Iris pigment epithelial cell (primary cell): ENCODE measurements at regions not wholly inside any gene's neighbourhood (a gene's known extent, or its start where the extent isn't known, plus 50 kb on each side); places are given as distances from the start of the nearest gene placed in this dataset.
"Not testable (repeated sequence)": the region's sequence is repeated elsewhere in the genome, so short reads cannot be mapped to it uniquely, and the experiment has no call there.

Experiments
- DNase-seq: peaks from one replicate; pipeline ENCODE4 v3.0.0-alpha.2; 2011; ENCODE audit warnings: low read depth

DNA sequence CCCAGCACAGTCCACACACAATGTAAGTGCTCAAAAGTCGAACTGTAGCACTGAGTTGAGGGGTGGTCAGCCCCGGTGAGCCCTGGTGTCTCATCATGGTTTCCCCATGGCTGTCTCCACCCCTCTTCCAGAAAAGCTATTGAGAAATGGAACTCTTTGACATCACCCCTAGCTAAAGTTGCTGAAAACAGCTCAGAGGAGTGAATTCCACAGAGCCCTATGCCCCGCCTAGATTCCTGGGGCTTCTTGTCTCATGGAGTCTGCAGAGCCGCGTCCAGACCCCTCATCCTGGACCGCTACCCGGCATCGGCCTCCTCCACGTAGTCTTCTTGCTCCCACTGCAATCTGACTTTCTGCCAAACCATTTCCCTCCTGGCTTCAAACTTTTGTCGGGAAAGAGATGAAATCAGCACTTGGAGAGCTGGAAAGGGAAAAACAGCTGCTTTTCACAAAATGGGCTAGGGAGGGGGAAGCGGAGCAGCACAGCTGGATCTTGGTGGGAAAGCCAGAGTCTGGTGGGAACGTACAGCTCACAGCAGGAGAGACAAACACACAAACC is 132.2 kb downstream of the SNX5 start:
- peak; percentile 88 for DNase-seq

- no peak for DNase-seq
These were observed 132.7 kb downstream of the SNX5 start for GRCh38 chr20:17835934-17836300.

GRCh38 chr20:17835240-17835933 is 133.2 kb downstream of the SNX5 start:
- peak; percentile 63 for DNase-seq

GRCh38 chr20:17834804-17835203 is 133.8 kb downstream of the SNX5 start:
- no peak for DNase-seq

DNA sequence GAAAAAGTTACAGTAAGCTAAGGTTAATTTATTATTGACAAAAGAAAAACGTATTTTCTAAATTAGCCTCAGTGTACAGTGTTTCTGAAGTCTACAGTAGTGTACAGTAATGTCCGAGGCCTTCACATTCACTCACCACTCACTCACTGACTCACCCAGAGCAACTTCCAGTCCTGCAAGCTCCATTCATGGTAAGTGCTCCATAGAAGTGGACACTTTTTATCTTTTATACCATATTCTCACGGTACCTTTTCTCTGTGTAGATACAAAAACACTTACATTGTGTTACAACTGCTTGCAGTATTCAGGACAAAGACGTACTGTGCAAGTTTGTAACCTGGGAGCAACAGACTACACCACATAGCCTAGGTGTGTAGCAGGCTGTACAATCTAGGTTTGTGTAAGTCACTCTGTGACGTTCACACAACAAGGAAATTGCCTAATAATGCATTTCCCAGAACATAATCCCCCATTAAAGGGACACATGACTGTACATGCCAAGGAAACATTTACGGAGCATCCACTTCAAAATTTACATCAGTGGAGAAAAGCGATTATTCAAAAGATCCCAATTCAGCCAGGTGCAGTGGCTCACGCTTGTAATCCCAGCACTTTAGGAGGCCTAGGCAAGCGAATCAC is 133.4 kb downstream of the BANF2 start:
- peak; percentile 61 for DNase-seq

DNA sequence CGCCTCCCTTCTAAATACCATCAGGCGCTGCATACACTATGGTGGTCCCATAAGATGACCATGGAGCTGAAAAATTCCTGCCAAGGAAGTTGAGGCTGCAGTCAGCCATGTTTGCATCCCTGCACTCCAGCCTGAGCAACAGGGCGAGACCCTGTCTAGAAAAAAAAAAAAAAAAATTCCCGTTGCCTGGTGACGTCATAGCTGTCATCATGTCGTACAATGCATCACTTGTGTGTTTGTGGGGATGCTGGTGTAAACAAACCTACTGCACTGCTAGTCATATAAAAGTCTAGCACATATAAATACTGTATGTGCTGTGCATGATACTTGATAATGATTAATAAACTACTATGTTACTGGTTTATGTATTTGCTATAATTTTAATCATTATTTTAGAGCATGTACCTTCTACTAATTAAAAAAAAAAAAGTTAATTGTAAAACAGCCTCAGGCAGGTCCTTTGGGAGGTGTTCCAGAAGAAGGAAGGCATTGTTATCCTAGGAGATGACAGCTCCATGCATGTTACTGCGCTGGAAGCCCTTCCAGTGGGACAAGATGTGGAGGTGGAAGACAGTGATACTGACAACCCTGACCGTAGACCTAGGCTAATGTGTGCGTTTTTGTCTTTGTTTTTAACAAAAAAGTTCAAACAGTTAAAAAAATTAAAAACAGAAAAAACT is 132.6 kb downstream of the BANF2 start:
- no peak for DNase-seq

DNA sequence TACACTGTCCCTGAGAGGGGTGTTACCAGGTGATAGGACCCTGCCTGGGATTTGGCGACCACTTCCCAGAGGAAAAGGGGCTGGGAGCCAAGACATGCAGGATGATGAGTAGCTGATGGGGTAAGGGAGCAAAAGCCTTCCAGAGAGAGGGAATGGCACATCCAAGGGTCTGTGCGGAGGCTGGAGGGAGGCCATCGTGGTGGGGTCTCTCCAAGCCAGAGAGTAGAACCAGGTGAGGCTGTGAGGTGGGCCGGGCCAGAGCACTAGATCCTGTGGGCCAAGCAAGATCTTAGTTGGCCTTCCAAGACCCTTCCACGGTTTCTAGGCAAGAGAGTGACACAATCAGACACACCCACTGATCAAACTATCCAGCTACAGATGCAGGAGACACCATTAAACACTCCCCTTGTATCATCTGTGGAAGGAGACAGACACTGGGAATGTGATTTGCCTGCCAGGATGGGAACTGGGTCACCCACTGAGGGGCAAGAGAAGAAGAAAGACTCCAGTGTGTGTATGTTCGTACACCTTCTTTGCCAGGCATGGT is 128.9 kb downstream of the BANF2 start:
- DNase-seq, result no peak

DNA sequence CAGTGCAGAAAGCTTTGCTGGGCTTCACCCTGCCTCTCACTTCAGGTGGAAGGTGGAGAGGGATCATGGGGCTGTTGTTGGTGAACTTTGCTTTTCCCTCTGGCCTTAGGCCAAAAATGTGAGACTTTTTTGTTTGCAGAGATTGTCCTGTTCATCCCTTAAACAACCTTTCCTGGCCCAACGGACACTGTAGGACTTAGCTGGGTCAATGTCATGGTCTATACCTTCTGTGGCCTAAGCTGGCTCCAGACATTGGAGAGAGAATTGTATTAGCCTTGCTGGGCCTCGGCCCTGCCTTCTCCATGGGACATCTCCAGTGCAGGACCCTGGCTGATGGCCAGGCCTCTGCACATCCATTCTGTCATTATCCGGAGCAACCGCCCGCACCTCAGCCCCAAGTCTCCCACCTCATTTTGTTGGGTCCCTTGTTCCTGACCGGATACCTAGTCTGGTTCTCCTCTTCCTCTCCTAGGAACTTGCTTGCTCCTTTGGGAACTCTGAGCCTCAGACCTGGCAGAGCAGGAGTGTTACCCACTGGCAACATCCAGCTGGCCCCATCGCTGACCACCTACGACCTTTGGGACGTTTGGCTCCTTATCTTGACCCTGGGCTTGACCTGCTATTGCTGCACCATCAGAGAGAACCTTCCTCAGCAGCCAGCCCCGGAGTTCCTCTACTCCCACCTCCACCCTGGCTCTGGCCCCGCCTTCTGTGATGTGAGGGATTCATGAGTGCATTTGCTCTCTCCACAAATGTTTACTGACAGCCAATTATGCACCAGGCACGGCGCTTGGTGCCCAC is 128.2 kb downstream of the BANF2 start:
- DNase-seq, result no peak

- no peak for DNase-seq
These were observed 127.3 kb downstream of the BANF2 start for GRCh38 chr20:17827079-17827478.

DNA sequence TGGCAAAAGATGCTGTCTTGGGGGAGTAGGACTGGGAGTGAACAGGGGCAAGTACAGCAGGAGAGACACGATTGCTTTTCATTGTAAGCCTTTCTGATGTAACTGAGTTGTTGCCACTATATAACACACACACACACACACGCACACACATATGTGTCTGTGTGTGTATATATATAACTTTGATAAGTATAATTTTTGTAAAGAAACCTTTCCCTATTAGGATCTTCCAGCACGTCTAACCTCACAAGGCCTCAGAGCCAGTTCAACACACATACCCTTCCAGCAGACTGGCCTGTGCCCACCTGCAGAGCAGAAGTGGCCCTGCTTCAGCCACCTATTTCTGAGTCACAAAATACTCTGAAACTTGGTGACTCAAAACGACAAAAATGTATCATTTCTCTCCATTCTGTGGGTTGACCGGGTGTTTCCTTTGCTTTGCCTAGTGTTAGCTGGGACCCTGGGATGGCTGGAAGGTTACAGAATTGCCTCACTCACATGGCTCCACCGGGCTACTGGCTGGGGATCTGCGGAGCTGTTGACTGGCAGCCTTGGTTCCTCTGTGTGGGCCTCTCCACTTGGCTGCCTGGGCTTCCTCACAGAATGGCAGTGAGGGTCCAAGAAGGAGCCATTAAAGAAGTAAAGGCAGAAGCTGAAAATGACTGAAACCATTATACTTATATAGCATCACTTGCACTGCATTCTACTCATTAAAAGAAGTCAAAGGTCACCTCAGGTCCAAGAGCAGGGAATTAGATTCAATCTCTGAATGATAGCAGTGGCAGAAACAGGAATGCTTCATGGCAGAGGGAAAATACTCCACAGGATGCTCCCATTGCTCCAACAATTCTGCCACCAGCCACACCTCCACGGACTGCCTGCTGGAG is 126.4 kb downstream of the BANF2 start:
- no peak for DNase-seq

DNA sequence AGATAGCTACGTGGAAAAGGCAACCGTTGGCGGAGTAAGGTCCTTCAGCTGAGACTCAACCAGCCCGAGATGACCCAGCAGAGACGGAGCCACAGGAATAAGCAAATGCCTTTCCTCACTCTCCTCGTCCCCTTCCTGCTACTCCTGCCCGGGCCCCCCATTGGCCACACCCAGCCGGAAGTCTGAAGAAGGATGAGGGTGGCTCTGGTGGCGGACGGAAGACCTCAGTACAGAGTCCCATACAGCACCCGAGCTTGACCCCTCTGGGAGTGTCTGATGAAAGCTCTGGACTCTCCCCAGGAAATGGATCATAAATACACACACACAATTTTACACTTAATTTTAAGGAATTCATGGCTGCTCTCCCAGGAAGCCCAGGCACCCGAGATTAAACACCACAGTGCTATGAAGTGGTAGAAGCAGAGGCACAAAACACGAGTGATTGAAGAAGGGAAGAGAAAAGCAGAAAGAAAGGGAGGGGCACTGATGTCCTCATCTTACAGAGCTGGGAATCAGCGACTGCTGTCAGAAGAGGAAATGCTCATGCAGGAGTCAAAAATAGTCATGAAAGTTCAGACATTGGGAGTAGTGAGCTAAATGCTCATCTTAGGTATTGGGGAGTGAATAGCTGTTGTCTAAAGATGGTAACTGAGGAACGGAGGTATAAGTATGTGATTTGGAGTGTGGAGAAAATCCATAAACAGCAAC is 125.6 kb downstream of the BANF2 start:
- no peak for DNase-seq

DNA sequence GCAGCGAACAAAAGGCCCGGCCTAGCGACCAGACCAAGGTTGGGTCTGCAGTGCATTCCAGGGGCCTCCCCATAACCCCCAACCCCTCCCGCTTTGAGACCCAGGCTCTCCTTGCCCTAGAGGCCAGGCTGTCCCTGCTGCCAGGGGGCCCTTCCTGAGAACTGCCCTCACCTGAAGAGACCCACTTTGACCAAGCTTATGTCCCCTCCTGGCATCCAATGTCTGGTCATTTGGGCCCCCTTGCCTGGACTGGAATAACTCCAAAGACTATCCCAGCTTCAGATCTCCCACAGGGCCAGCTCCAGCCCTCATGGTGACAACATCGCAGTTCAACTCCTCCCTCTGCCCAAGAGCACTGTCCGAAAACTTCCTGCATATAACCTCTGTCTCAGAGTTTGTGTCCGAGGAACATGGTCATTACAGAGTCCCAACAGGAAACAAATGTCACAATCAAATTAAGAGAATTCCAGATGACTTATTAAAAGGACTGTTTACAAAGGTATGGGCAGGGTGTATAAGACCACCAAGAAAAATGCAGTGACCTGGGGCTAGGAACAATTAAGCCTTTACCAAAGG is 125.0 kb downstream of the BANF2 start:
- DNase-seq, result no peak

- no peak for DNase-seq
These were observed 123.8 kb downstream of the BANF2 start for GRCh38 chr20:17823409-17824144.

DNA sequence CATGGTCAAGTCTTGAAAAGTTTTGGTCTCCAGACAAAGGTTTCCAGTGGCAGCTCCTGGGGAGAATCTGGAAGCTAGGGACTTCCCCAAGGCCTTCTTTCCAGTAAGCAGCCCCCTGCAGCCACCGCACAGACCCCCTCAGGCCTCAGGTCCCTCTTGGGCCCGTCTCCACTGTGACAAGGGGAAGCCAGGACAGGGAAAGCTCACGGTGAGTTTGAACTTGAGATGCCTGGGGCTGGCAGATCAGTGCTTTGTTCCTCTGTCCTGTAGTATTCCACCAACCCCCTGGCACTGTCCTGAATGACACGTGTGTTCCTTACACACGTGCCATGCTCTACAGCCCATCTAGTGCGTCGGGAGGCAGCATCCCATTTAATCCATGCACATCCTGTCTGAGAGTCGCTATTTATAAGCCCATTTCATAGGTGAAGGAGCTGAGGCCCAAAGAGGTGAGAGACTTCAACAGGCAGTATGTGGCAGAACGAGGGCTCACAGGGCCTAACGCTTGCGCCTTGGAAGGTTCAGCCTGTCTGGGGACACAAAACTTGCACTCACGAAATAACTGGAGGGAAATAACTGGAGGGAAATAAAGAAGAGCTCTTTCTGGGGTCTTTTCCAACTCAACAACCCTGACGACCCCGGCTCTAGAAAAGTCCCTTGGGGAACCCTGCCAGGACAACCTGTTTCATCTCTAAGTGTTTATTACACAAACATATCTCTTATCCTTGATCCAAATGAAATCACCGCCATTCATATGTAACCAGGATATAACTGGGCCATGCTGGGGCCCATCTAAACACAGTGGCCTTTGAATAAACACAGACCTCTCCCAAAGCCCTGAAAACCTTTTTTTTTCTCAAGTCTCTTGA is 123.0 kb downstream of the BANF2 start:
- no peak for DNase-seq

- peak; percentile 94 for DNase-seq
These were observed 122.3 kb downstream of the BANF2 start for GRCh38 chr20:17822039-17822438.

- DNase-seq, result not testable (repeated sequence)
These were observed 121.8 kb downstream of the BANF2 start for GRCh38 chr20:17821606-17822005.

GRCh38 chr20:17819395-17820093 is 119.8 kb downstream of the BANF2 start:
- DNase-seq, result no peak

GRCh38 chr20:17818187-17818586 is 118.4 kb downstream of the BANF2 start:
- DNase-seq, result no peak
